GM12878 (cell line): ENCODE measurements at regions not wholly inside any gene's neighbourhood (a gene's known extent, or its start where the extent isn't known, plus 50 kb on each side); places are given as distances from the start of the nearest gene placed in this dataset.
A peak's percentile ranks its signal among the peaks of the same experiment; 100 is the strongest.

Experiments
- ATAC-seq: fragments of 200-7000 bp; cut with Tn5 transposase; 3 replicates; pipeline ENCODE4 v1.9.1; 2020; ENCODE audit warnings: mild to moderate bottlenecking, moderate library complexity
- BruUV-seq: library from RNA; stranded (reverse); fragments of 400-500 nt; replicated peaks from 2 replicates; lab custom pipeline; 2021; lab: Mats Ljungman, UMichigan
- CTCF ChIA-PET: fragments of 300-600 bp; sonication (Branson Sonifier 250); formaldehyde crosslinking; extraction: SDS; loops from one replicate; lab custom pipeline; 2021; ENCODE audit warnings: inconsistent platforms; lab: Yijun Ruan, JAX
- POLR2A ChIA-PET: fragments of 350-600 bp; formaldehyde crosslinking; extraction: SDS; loops from one replicate; lab custom pipeline; 2021; ENCODE audit warnings: inconsistent platforms; lab: Charles Lee
- RAD21 ChIA-PET: fragments of 300-600 bp; sonication (Branson Sonifier 250); formaldehyde crosslinking; loops from one replicate; lab custom pipeline; 2023; ENCODE audit warnings: antibody characterized with exemption; ENCODE audit not compliant: unreplicated experiment; lab: Charles Lee
- SMC1A ChIA-PET: fragments of 300-600 bp; sonication (Branson Sonifier 250); formaldehyde crosslinking; loops from one replicate; lab custom pipeline; 2023; ENCODE audit not compliant: unreplicated experiment, uncharacterized antibody; lab: Charles Lee
- DNase-seq: peaks from one replicate; pipeline ENCODE4 v3.0.0-alpha.2; 2011; ENCODE audit warnings: low read depth, low spot score
- FAIRE-seq: peaks from 3 replicates; lab custom pipeline; 2011; peaks lifted over from hg19 to GRCh38; lab: Jason Lieb, UNC
- H2AFZ ChIP-seq: 2 replicates; pipeline ENCODE4 v1.6.0; 2011; ENCODE audit warnings: low read depth, low read length, control low read depth; ENCODE audit not compliant: control insufficient read depth
- H3K27ac ChIP-seq: 2 replicates; pipeline ENCODE4 v1.5.1; 2011; ENCODE audit warnings: control low read depth; ENCODE audit not compliant: control insufficient read depth, insufficient read depth
- H3K27me3 ChIP-seq, 2 experiments: replicated peaks in 1 of 2; 2 replicates each; pipeline versions ENCODE4 v1.6.0 to v1.6.1; 2011; ENCODE audit warnings: low read length in 1 of 2; ENCODE audit not compliant: control insufficient read depth in 2 of 2, insufficient read depth in 2 of 2
- H3K36me3 ChIP-seq, 2 experiments: 2 replicates each; pipeline ENCODE4 v1.5.1; 2011; ENCODE audit warnings: low read length in 1 of 2; ENCODE audit not compliant: control insufficient read depth in 2 of 2, insufficient read depth in 2 of 2
- H3K4me1 ChIP-seq: 2 replicates; pipeline ENCODE4 v1.6.1; 2011; ENCODE audit warnings: mild to moderate bottlenecking, low read length, moderate library complexity, mixed read lengths; ENCODE audit not compliant: control insufficient read depth, insufficient read depth
- H3K4me2 ChIP-seq: 2 replicates; pipeline ENCODE4 v1.6.0; 2011; ENCODE audit warnings: control low read depth; ENCODE audit not compliant: control insufficient read depth, insufficient read depth
- H3K4me3 ChIP-seq: fragments of 200-600 bp; sonication (generic); 2 replicates; pipeline ENCODE4 v1.5.1; 2016
- H3K79me2 ChIP-seq: 2 replicates; pipeline ENCODE4 v1.6.0; 2011; ENCODE audit warnings: low read length; ENCODE audit not compliant: control insufficient read depth, insufficient read depth
- H3K9ac ChIP-seq: 2 replicates; pipeline ENCODE4 v1.8.0; 2011; ENCODE audit warnings: low read length, control low read depth, mixed read lengths; ENCODE audit not compliant: control insufficient read depth, insufficient read depth
- H3K9me3 ChIP-seq: replicated peaks from 3 replicates; pipeline ENCODE4 v1.5.1; 2011; ENCODE audit warnings: mild to moderate bottlenecking, low read length; ENCODE audit not compliant: control insufficient read depth, insufficient read depth
- H4K20me1 ChIP-seq: 2 replicates; pipeline ENCODE4 v1.6.0; 2011; ENCODE audit not compliant: control insufficient read depth, insufficient read depth
- ETV6 ChIP-seq, 2 experiments: fragments of 450-650 bp in 1 of 2; IDR thresholded peaks in 1 of 2; conservative IDR thresholded peaks in 1 of 2; 2 replicates each; pipeline ENCODE4 v1.6.1; 2014; ENCODE audit warnings: antibody characterized with exemption in 1 of 2, borderline replicate concordance in 1 of 2, low read depth in 1 of 2, mild to moderate bottlenecking in 1 of 2, moderate library complexity in 1 of 2
- HCFC1 ChIP-seq: fragments of 150-350 bp; IDR thresholded peaks from 2 replicates; pipeline ENCODE4 v1.6.1; 2014; ENCODE audit warnings: low read length
- KDM1A ChIP-seq: fragments of 200-600 bp; sonication (generic); IDR thresholded peaks from 2 replicates; pipeline ENCODE4 v1.6.1; 2016; ENCODE audit warnings: borderline replicate concordance
- MXI1 ChIP-seq: fragments of 150-350 bp; IDR thresholded peaks from 2 replicates; pipeline ENCODE4 v1.6.1; 2011; ENCODE audit warnings: low read depth, mild to moderate bottlenecking, inconsistent platforms, low read length, improper control_type of control experiment
- NR2C1 ChIP-seq: fragments of 450-650 bp; IDR thresholded peaks from 2 replicates; pipeline ENCODE4 v1.6.1; 2017; ENCODE audit warnings: antibody characterized with exemption, mild to moderate bottlenecking, moderate library complexity
- POLR2AphosphoS5 ChIP-seq: IDR thresholded peaks from 2 replicates; pipeline ENCODE4 v1.6.1; 2011; ENCODE audit warnings: mild to moderate bottlenecking, low read length, inconsistent platforms
- RAD51 ChIP-seq: fragments of 450-650 bp; IDR thresholded peaks from 2 replicates; pipeline ENCODE4 v1.6.1; 2016; ENCODE audit warnings: moderate library complexity, mild to moderate bottlenecking, inconsistent platforms
- RBBP5 ChIP-seq: fragments of 200-600 bp; sonication (generic); conservative IDR thresholded peaks from 2 replicates; pipeline ENCODE4 v1.6.1; 2016
- SPI1 ChIP-seq: IDR thresholded peaks from 2 replicates; pipeline ENCODE4 v1.6.1; 2011; ENCODE audit warnings: low read depth, mild to moderate bottlenecking, low read length, moderate library complexity, borderline replicate concordance; ENCODE audit not compliant: insufficient read depth
- TAF1 ChIP-seq: IDR thresholded peaks from 2 replicates; pipeline ENCODE4 v1.6.1; 2011; ENCODE audit warnings: mild to moderate bottlenecking, low read depth, low read length, borderline replicate concordance
- YY1 ChIP-seq: IDR thresholded peaks from 2 replicates; pipeline ENCODE4 v1.6.1; 2011; ENCODE audit warnings: low read depth, mild to moderate bottlenecking, low read length
- ZZZ3 ChIP-seq: IDR thresholded peaks from 2 replicates; pipeline ENCODE4 v1.6.1; 2011; ENCODE audit warnings: low read depth; ENCODE audit not compliant: control insufficient read depth, insufficient read length
- WGBS: methylation state at CpG from one replicate; pipeline ENCODE4 v1.1.6; 2016; ENCODE audit warnings: low lambda C conversion rate; ENCODE audit not compliant: insufficient replicate concordance, insufficient coverage; ENCODE audit errors: missing lambda C conversion rate; 5-methylcytosine and 5-hydroxymethylcytosine counted together
- in situ Hi-C: fragments of 300-500 bp; cut with MboI; formaldehyde crosslinking; loops from 9 replicates; pipeline ENCODE4 v1.14.3; 2018; ENCODE audit warnings: mixed read lengths
- intact Hi-C: fragments of 100-400 bp; cut with micrococcal nuclease; formaldehyde crosslinking; loops from one replicate; pipeline ENCODE4 v1.14.2; 2022; ENCODE audit not compliant: unreplicated experiment
- TF ChIP-seq, protein P1 (sequence below): fragments of 450-650 bp; IDR thresholded peaks from 2 replicates; pipeline ENCODE4 v1.6.1; 2016; ENCODE audit warnings: mild to moderate bottlenecking
- TF ChIP-seq, protein P2 (sequence below): fragments of 450-650 bp; IDR thresholded peaks from 2 replicates; pipeline ENCODE4 v1.6.1; 2017; ENCODE audit warnings: mild to moderate bottlenecking
- TF ChIP-seq, protein P3 (sequence below): fragments of 150-350 bp; IDR thresholded peaks from 2 replicates; pipeline ENCODE4 v1.6.1; 2016; ENCODE audit warnings: low read depth, low read length
- TF ChIP-seq, protein P4 (sequence below): IDR thresholded peaks from 2 replicates; pipeline ENCODE4 v1.6.1; 2012; ENCODE audit warnings: low read length, inconsistent platforms

DNA sequence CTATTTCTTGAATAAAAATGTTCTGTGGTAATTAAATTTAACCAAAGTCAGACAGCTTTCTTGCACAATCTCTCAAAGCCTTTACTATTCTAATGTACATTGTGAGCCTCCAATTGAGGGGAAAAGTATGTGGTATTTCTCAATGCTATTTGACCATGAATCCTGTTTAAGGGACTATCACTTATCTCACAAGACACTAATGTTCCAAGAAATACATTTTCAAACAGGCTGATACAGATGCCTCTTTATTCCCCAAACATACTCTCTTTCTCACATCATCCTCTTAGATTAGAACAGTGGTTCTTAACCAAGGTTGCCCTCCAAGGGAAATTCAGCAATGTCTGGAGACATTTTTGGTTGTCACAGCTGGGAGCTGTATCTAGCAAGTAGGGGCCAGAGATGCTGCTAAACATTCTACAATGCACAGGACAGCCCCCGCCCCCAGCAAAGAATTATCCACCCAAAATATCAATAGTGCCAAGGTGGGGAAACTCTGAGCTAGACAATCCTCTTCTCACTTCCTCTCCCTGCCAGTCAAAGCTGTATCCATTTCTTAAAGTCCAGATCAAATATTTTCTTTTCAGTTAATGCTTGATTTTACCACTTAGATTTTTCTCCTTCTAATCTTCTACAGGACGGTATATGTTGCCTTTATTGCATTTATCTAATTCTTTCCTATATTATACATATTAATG is 129.2 kb upstream of the TRIM2 start:
- H3K9me3 ChIP-seq: no peaks in the 10 kb centered on the region; the same call in 2 of the 3 replicates
- TF ChIP-seq YY1 (no peak), SPI1 (peak; percentile 40; the same call in 1 of the 2 replicates), MXI1 (no peak), NR2C1 (no peak), KDM1A (no peak), ZZZ3 (no peak), ETV6 (conservative IDR thresholded peaks at IDR 0.05 in 1 of 2, IDR thresholded peaks at IDR 0.05 in 1 of 2; ENCODE audit: borderline replicate concordance in 1 of 2, low read depth in 1 of 2) (no peak), POLR2AphosphoS5 (no peak), RBBP5 (no peak), RAD51 (no peak), HCFC1 (no peak), TAF1 (no peak)
- TF ChIP-seq, protein P1, sequence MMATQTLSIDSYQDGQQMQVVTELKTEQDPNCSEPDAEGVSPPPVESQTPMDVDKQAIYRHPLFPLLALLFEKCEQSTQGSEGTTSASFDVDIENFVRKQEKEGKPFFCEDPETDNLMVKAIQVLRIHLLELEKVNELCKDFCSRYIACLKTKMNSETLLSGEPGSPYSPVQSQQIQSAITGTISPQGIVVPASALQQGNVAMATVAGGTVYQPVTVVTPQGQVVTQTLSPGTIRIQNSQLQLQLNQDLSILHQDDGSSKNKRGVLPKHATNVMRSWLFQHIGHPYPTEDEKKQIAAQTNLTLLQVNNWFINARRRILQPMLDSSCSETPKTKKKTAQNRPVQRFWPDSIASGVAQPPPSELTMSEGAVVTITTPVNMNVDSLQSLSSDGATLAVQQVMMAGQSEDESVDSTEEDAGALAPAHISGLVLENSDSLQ: peak; percentile 32; the same call in 1 of the 2 replicates
- TF ChIP-seq, protein P2, sequence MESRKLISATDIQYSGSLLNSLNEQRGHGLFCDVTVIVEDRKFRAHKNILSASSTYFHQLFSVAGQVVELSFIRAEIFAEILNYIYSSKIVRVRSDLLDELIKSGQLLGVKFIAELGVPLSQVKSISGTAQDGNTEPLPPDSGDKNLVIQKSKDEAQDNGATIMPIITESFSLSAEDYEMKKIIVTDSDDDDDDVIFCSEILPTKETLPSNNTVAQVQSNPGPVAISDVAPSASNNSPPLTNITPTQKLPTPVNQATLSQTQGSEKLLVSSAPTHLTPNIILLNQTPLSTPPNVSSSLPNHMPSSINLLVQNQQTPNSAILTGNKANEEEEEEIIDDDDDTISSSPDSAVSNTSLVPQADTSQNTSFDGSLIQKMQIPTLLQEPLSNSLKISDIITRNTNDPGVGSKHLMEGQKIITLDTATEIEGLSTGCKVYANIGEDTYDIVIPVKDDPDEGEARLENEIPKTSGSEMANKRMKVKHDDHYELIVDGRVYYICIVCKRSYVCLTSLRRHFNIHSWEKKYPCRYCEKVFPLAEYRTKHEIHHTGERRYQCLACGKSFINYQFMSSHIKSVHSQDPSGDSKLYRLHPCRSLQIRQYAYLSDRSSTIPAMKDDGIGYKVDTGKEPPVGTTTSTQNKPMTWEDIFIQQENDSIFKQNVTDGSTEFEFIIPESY: no peak
- TF ChIP-seq, protein P3, sequence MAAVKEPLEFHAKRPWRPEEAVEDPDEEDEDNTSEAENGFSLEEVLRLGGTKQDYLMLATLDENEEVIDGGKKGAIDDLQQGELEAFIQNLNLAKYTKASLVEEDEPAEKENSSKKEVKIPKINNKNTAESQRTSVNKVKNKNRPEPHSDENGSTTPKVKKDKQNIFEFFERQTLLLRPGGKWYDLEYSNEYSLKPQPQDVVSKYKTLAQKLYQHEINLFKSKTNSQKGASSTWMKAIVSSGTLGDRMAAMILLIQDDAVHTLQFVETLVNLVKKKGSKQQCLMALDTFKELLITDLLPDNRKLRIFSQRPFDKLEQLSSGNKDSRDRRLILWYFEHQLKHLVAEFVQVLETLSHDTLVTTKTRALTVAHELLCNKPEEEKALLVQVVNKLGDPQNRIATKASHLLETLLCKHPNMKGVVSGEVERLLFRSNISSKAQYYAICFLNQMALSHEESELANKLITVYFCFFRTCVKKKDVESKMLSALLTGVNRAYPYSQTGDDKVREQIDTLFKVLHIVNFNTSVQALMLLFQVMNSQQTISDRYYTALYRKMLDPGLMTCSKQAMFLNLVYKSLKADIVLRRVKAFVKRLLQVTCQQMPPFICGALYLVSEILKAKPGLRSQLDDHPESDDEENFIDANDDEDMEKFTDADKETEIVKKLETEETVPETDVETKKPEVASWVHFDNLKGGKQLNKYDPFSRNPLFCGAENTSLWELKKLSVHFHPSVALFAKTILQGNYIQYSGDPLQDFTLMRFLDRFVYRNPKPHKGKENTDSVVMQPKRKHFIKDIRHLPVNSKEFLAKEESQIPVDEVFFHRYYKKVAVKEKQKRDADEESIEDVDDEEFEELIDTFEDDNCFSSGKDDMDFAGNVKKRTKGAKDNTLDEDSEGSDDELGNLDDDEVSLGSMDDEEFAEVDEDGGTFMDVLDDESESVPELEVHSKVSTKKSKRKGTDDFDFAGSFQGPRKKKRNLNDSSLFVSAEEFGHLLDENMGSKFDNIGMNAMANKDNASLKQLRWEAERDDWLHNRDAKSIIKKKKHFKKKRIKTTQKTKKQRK: no peak
- TF ChIP-seq, protein P4, sequence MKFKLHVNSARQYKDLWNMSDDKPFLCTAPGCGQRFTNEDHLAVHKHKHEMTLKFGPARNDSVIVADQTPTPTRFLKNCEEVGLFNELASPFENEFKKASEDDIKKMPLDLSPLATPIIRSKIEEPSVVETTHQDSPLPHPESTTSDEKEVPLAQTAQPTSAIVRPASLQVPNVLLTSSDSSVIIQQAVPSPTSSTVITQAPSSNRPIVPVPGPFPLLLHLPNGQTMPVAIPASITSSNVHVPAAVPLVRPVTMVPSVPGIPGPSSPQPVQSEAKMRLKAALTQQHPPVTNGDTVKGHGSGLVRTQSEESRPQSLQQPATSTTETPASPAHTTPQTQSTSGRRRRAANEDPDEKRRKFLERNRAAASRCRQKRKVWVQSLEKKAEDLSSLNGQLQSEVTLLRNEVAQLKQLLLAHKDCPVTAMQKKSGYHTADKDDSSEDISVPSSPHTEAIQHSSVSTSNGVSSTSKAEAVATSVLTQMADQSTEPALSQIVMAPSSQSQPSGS: no peak
- ChIA-PET RAD21 (interaction anchor here (0.6 kb wide), 1 partner anchor 568 kb away, joined by 3 read pairs; no protein-coding TSS in a partner anchor), POLR2A (interaction anchor here (0.7 kb wide), 1 partner anchor 1290 kb away, joined by 4 read pairs; no protein-coding TSS in a partner anchor), CTCF (interaction anchor here (1.0 to 2.1 kb wide), 4 partner anchors 8 to 226 kb away, joined by 3 to 18 read pairs (median 8); no protein-coding TSS in a partner anchor), SMC1A (interaction anchor here (1.0 to 1.3 kb wide), 3 partner anchors 8 to 52 kb away, joined by 3 to 7 read pairs (median 5); no protein-coding TSS in a partner anchor)
- 0% methylated on average over 2 of the region's 2 CpGs for WGBS
- no peaks in the 10 kb centered on the region for H4K20me1 ChIP-seq
- H3K9ac ChIP-seq: no peak overlapping the region
- intact Hi-C loops: no loop called here
- no peaks in the 10 kb centered on the region for H3K36me3 ChIP-seq
- FAIRE-seq: no peak
- no peaks in the 10 kb centered on the region for H3K79me2 ChIP-seq
- no peak overlapping the region for H3K27ac ChIP-seq
- BruUV-seq: no TSS peak
- H3K27me3 ChIP-seq: no peaks in the 10 kb centered on the region
- no peak overlapping the region for H3K4me2 ChIP-seq
- H3K4me3 ChIP-seq: no peak overlapping the region
- no peak for DNase-seq
- peak; percentile 36; the same call in 1 of the 3 replicates for ATAC-seq
- in situ Hi-C loops: no loop called here
- H3K4me1 ChIP-seq: no peaks in the 10 kb centered on the region
- no peak overlapping the region for H2AFZ ChIP-seq
